Right lobe of liver (tissue), 6 donors: ENCODE measurements at regions not wholly inside any gene's neighbourhood (a gene's known extent, or its start where the extent isn't known, plus 50 kb on each side); places are given as distances from the start of the nearest gene placed in this dataset.

Source experiments
- ATAC-seq, 4 donors: fragments of 200-7000 bp; cut with Tn5 transposase; one replicate each; pipeline ENCODE4 v1.9.1; 2020; ENCODE audit warnings: mild to moderate bottlenecking in 4 of 4, moderate library complexity in 4 of 4
- DNase-seq, 3 donors: peaks; one replicate each; pipeline ENCODE4 v3.0.0-alpha.2; 2020
- H3K27ac ChIP-seq, 3 donors: fragments of 200-600 bp; one replicate each; pipeline ENCODE4 v1.8.0; 2022
- H3K27me3 ChIP-seq, 2 donors: fragments of 200-600 bp; one replicate each; pipeline ENCODE4 v1.8.0; 2022
- H3K36me3 ChIP-seq, 4 donors: fragments of 200-600 bp; sonication (generic) in 1 of 4; one replicate each; pipeline versions ENCODE4 v1.5.1 to v1.8.0; 2017 to 2022; ENCODE audit warnings: control low read depth in 1 of 4
- H3K4me1 ChIP-seq, 4 donors: fragments of 200-600 bp; sonication (generic) in 1 of 4; one replicate each; pipeline versions ENCODE4 v1.5.1 to v1.8.0; 2017 to 2022; ENCODE audit warnings: control low read depth in 1 of 4
- H3K4me3 ChIP-seq, 3 donors: fragments of 200-600 bp; one replicate each; pipeline ENCODE4 v1.8.0; 2022
- H3K9me3 ChIP-seq, 4 donors: fragments of 200-600 bp; sonication (generic) in 1 of 4; one replicate each; pipeline versions ENCODE4 v1.5.1 to v1.8.0; 2017 to 2022; ENCODE audit warnings: control low read depth in 1 of 4
- POLR2A ChIP-seq: fragments of 450-650 bp; IDR thresholded peaks from one replicate; pipeline ENCODE4 v1.6.1; 2017; ENCODE audit warnings: antibody characterized with exemption, mild to moderate bottlenecking
- WGBS: methylation state at CpG from one replicate; pipeline ENCODE4 v1.1.6; 2018; ENCODE audit warnings: low coverage, low lambda C conversion rate; ENCODE audit not compliant: insufficient coverage; ENCODE audit errors: missing lambda C conversion rate; 5-methylcytosine and 5-hydroxymethylcytosine counted together
- intact Hi-C, 2 donors: fragments of 100-400 bp; cut with DNase I; formaldehyde crosslinking; loops; one replicate each; pipeline versions ENCODE4 v1.11.2 to v1.14.1; 2022
- TF ChIP-seq, protein P1 (sequence below), 4 donors: fragments of 200-600 bp in 3 of 4; fragments of 450-650 bp in 1 of 4; IDR thresholded peaks; one replicate each; pipeline versions ENCODE4 v1.5.1 to v1.8.0; 2016 to 2022; ENCODE audit warnings: antibody characterized with exemption in 4 of 4, mild to moderate bottlenecking in 2 of 4
- donor health status: DM: no; HTN: yes; CAD: no.
- donor health status: DM: no; HTN: no; CAD: no.
- donor health status: DM: no; HTN: no; CAD: no.
- donor health status: DM: no; HTN: yes; CAD: no.
- donor health status: DM: no; HTN: yes; CAD: no.

DNA sequence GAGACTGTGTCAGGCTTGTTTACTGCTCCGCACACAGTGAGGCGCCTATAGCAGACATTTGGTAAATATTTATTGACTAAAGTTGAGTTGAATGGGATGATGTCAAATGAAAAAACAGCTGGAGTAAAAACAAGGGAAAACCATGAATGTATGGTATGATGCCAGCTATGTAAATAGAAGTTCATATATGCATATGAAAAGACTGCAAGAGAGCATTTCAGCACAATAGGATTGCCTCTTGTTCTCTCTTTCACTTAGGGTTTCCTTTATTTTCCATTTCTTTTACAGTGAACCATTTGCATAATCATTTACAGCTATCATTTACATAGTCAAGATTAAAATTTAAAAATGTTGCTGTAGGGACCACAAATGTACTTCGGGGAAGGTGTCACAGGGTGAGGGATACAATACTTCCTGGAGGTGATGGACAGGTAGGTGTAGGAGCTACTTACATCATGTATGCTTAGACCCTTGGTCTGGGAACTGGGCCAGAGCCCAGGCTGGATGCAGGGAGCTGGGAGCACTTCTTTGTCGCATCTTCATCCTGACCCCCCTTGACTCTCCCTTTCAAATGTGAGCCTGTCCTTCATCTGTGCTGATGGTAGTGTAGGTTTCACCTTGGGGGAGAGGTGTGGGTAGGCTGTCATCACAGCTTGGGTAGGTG lies 113.3 kb downstream of the UTP18 start:
- TF ChIP-seq, protein P1, sequence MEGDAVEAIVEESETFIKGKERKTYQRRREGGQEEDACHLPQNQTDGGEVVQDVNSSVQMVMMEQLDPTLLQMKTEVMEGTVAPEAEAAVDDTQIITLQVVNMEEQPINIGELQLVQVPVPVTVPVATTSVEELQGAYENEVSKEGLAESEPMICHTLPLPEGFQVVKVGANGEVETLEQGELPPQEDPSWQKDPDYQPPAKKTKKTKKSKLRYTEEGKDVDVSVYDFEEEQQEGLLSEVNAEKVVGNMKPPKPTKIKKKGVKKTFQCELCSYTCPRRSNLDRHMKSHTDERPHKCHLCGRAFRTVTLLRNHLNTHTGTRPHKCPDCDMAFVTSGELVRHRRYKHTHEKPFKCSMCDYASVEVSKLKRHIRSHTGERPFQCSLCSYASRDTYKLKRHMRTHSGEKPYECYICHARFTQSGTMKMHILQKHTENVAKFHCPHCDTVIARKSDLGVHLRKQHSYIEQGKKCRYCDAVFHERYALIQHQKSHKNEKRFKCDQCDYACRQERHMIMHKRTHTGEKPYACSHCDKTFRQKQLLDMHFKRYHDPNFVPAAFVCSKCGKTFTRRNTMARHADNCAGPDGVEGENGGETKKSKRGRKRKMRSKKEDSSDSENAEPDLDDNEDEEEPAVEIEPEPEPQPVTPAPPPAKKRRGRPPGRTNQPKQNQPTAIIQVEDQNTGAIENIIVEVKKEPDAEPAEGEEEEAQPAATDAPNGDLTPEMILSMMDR (IDR thresholded peaks at IDR 0.05), result no peak
- no peak for TF ChIP-seq POLR2A
- H3K4me3 ChIP-seq, result no peak overlapping the region
- 72% methylated on average over 4 of the region's 4 CpGs for WGBS
- no peaks in the 10 kb centered on the region for H3K4me1 ChIP-seq
- intact Hi-C loops, result loop anchor here (5.0 to 10.0 kb wide), 2 partner anchors 161 to 164 kb away; no protein-coding TSS in a partner anchor
- DNase-seq (no peak), ATAC-seq (no peak)
- H3K36me3 ChIP-seq, result no peaks in the 10 kb centered on the region
- no peak overlapping the region for H3K27ac ChIP-seq
- H3K9me3 ChIP-seq, result no peaks in the 10 kb centered on the region
- no peaks in the 10 kb centered on the region for H3K27me3 ChIP-seq

DNA sequence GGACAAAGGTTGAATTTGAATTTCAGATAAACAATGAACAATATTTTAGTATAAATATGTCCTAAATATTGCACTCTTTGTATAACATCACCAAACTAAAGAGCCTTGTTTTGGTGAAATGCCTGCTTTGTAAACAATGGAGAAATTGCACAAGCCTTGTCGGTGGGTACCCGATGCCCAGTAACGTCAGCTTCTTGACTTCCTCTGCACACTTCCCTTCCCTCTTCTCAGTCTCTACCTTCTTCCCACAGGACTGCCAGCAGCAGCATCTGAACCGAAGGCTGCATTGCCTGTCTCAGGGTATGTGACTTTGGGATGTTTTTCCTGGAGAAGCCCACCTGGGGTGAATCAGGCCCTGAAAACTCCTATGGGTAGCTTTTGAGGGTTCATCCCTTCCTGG lies 113.9 kb downstream of the UTP18 start:
- Histone ChIP-seq H3K4me1 (no peaks in the 10 kb centered on the region), H3K36me3 (no peaks in the 10 kb centered on the region), H3K27ac (no peak overlapping the region), H3K4me3 (no peak overlapping the region), H3K9me3 (no peaks in the 10 kb centered on the region), H3K27me3 (no peaks in the 10 kb centered on the region)
- WGBS, result 38% methylated on average over 3 of the region's 4 CpGs
- intact Hi-C loops, result loop anchor here (5.0 to 10.0 kb wide), 2 partner anchors 161 to 163 kb away; no protein-coding TSS in a partner anchor
- TF ChIP-seq POLR2A, result no peak
- TF ChIP-seq, protein P1 (IDR thresholded peaks at IDR 0.05), result no peak
- DNase-seq (no peak), ATAC-seq (peak in 2 of 4 donors; percentile 24 to 41)

DNA sequence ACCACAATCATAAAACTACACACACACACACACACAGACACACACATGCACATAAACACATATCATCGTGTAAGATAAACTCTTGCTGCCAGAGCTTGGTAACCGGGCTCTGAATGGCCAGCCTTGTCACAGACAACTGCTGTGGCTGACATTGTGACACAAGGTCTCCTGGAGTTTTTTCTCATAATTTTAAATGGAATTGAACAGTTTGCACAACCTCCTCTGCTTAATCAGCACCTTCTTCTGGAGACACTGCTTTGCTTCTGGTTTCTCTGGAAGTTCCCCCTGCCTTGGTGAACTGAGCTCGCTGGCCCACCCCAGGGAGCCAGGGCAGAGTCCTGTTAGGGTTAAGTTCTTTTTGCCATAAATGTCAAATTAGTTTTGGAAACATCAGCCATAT lies 115.4 kb downstream of the UTP18 start:
- H3K4me1 ChIP-seq, result no peaks in the 10 kb centered on the region
- no peak for TF ChIP-seq POLR2A
- TF ChIP-seq, protein P1 (IDR thresholded peaks at IDR 0.05), result no peak
- no peak overlapping the region for H3K4me3 ChIP-seq
- no peaks in the 10 kb centered on the region for H3K27me3 ChIP-seq
- 58% methylated on average over 3 of the region's 3 CpGs for WGBS
- no peaks in the 10 kb centered on the region for H3K9me3 ChIP-seq
- no peak overlapping the region for H3K27ac ChIP-seq
- peak in 1 of 4 donors; percentile 26 for ATAC-seq
- H3K36me3 ChIP-seq, result no peaks in the 10 kb centered on the region
- intact Hi-C loops, result loop anchor here in 1 of 2 donors (10.0 kb wide), 1 partner anchor 159 kb away; no protein-coding TSS in a partner anchor
- DNase-seq, result no peak

DNA sequence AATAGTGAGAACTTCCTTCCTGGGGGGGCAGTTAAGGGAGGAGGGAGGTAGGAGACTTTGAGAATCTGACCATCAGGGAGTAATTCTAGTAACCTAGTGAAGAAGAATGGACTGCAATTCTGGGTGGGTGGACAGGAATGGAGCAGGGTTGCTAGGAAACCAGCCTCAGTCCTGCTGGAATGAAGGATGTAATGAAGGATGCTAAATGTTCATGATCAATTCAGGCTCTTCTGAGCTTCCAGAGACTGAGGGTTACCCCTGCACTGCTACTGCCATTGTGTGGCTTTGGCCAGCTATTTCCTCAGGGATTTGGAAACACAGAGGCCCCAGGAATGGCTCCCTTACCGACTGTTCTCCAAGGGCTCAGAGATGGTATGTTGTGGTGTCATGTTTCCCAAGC lies 116.4 kb downstream of the UTP18 start:
- DNase-seq (no peak), ATAC-seq (no peak)
- 100% methylated on average over 1 of the region's 1 CpG for WGBS
- intact Hi-C loops, result loop anchor here in 1 of 2 donors (10.0 kb wide), 1 partner anchor 158 kb away; no protein-coding TSS in a partner anchor
- no peaks in the 10 kb centered on the region for H3K27me3 ChIP-seq
- no peaks in the 10 kb centered on the region for H3K9me3 ChIP-seq
- H3K36me3 ChIP-seq, result no peaks in the 10 kb centered on the region
- TF ChIP-seq, protein P1 (IDR thresholded peaks at IDR 0.05), result no peak
- TF ChIP-seq POLR2A, result no peak
- no peak overlapping the region for H3K27ac ChIP-seq
- H3K4me3 ChIP-seq, result no peak overlapping the region
- no peaks in the 10 kb centered on the region for H3K4me1 ChIP-seq
